Activated CD8-positive, alpha-beta memory T cell treated with anti-CD3 and anti-CD28 coated beads, Interleukin-2, amount 50 U/mL, for 24 hours (primary cell): ENCODE measurements at regions not wholly inside any gene's neighbourhood (a gene's known extent, or its start where the extent isn't known, plus 50 kb on each side); places are given as distances from the start of the nearest gene placed in this dataset.
"Not testable (repeated sequence)": the region's sequence is repeated elsewhere in the genome, so short reads cannot be mapped to it uniquely, and the experiment has no call there.

ENCODE experiments used
- DNase-seq: peaks from one replicate; pipeline ENCODE4 v3.0.0-alpha.2; 2020; ENCODE audit errors: extremely low read depth

GRCh38 chr2:82120115-82120514, 1815.6 kb upstream of the LRRTM1 start:
- DNase-seq: no peak

GRCh38 chr2:82109418-82109817, 1804.9 kb upstream of the LRRTM1 start:
- no peak for DNase-seq

GRCh38 chr2:82098617-82099016, 1794.1 kb upstream of the LRRTM1 start:
- DNase-seq: no peak

GRCh38 chr2:82089518-82089917, 1785.0 kb upstream of the LRRTM1 start:
- no peak for DNase-seq

- no peak for DNase-seq
Observed at GRCh38 chr2:82084679-82085392, 1780.3 kb upstream of the LRRTM1 start.

- DNase-seq: no peak
Observed at GRCh38 chr2:82075875-82076274, 1771.3 kb upstream of the LRRTM1 start.

GRCh38 chr2:82062463-82062862, 1757.9 kb upstream of the LRRTM1 start:
- no peak for DNase-seq

- no peak for DNase-seq
Observed at GRCh38 chr2:82055846-82056245, 1751.3 kb upstream of the LRRTM1 start.

- no peak for DNase-seq
Observed at GRCh38 chr2:82043867-82044266, 1739.3 kb upstream of the LRRTM1 start.

- no peak for DNase-seq
Observed at GRCh38 chr2:82027921-82028615, 1723.5 kb upstream of the LRRTM1 start.

GRCh38 chr2:82023710-82024109, 1719.2 kb upstream of the LRRTM1 start:
- no peak for DNase-seq

GRCh38 chr2:82013641-82014040, 1709.1 kb upstream of the LRRTM1 start:
- DNase-seq: no peak

GRCh38 chr2:82007071-82007664, 1702.6 kb upstream of the LRRTM1 start:
- DNase-seq: no peak

- not testable (repeated sequence) for DNase-seq
Observed at GRCh38 chr2:82005889-82006288, 1701.3 kb upstream of the LRRTM1 start.

GRCh38 chr2:82001614-82002013, 1697.1 kb upstream of the LRRTM1 start:
- no peak for DNase-seq

- DNase-seq: no peak
Observed at GRCh38 chr2:82000606-82001005, 1696.1 kb upstream of the LRRTM1 start.

GRCh38 chr2:81996332-81996731, 1691.8 kb upstream of the LRRTM1 start:
- no peak for DNase-seq

- DNase-seq: no peak
Observed at GRCh38 chr2:81991282-81991681, 1686.7 kb upstream of the LRRTM1 start.

- DNase-seq: no peak
Observed at GRCh38 chr2:81987370-81987769, 1682.8 kb upstream of the LRRTM1 start.

- DNase-seq: no peak
Observed at GRCh38 chr2:81984969-81985637, 1680.6 kb upstream of the LRRTM1 start.

GRCh38 chr2:81981585-81981984, 1677.0 kb upstream of the LRRTM1 start:
- DNase-seq: no peak

- DNase-seq: no peak
Observed at GRCh38 chr2:81979086-81979485, 1674.5 kb upstream of the LRRTM1 start.

GRCh38 chr2:81976998-81977397, 1672.4 kb upstream of the LRRTM1 start:
- no peak for DNase-seq
